HepG2 (cell line): ENCODE measurements at regions not wholly inside any gene's neighbourhood (a gene's known extent, or its start where the extent isn't known, plus 50 kb on each side); places are given as distances from the start of the nearest gene placed in this dataset.

Experiments used
- ATAC-seq: fragments of 200-7000 bp; cut with Tn5 transposase; 3 replicates; pipeline ENCODE4 v1.9.1; 2020; ENCODE audit warnings: mild to moderate bottlenecking, moderate library complexity
- BruUV-seq: library from RNA; stranded (reverse); fragments of 400-500 nt; replicated peaks from 2 replicates; lab custom pipeline; 2021; lab: Mats Ljungman, UMichigan
- CTCF ChIA-PET: fragments of 300-600 bp; formaldehyde crosslinking; extraction: SDS; loops from one replicate; lab custom pipeline; 2021; ENCODE audit warnings: low total read pairs, inconsistent platforms, low intra/inter-chr PET ratio; lab: Yijun Ruan, JAX
- POLR2A ChIA-PET: fragments of 350-600 bp; sonication (Branson Sonifier 250); formaldehyde crosslinking; loops from one replicate; lab custom pipeline; 2020; ENCODE audit warnings: antibody characterized with exemption, inconsistent platforms; lab: Yijun Ruan, JAX
- DNase-seq: peaks from one replicate; pipeline ENCODE4 v3.0.0-alpha.2; 2015; ENCODE audit warnings: low spot score
- FAIRE-seq: peaks from 3 replicates; lab custom pipeline; 2011; peaks lifted over from hg19 to GRCh38; lab: Jason Lieb, UNC
- H2AFZ ChIP-seq: one replicate; pipeline ENCODE4 v1.6.1; 2011; ENCODE audit warnings: low read length, inconsistent platforms
- H3K27ac ChIP-seq: fragments of 300-600 bp; 3 replicates; pipeline ENCODE4 v1.8.0; 2011; ENCODE audit warnings: mixed run types, mild to moderate bottlenecking, mixed read lengths, low read length, inconsistent platforms; ENCODE audit not compliant: insufficient read depth; ENCODE audit errors: extremely low read length
- H3K27me3 ChIP-seq, 2 experiments: fragments of 200-600 bp in 1 of 2; 2 replicates in 1 of 2; 3 replicates in 1 of 2; pipeline versions ENCODE4 v1.6.0 to v1.8.0; 2011; ENCODE audit warnings: low read length in 2 of 2, mild to moderate bottlenecking in 2 of 2, moderate library complexity in 2 of 2, inconsistent platforms in 1 of 2; ENCODE audit not compliant: insufficient read depth in 2 of 2, control insufficient read depth in 1 of 2
- H3K36me3 ChIP-seq, 2 experiments: fragments of 200-600 bp in 1 of 2; replicated peaks in 1 of 2; 2 replicates in 1 of 2; 3 replicates in 1 of 2; pipeline versions ENCODE4 v1.5.1 to v1.8.0; 2011; ENCODE audit warnings: low read length in 2 of 2, inconsistent platforms in 1 of 2; ENCODE audit not compliant: insufficient read depth in 2 of 2, control insufficient read depth in 1 of 2
- H3K4me1 ChIP-seq: 2 replicates; pipeline ENCODE4 v1.5.1; 2012; ENCODE audit warnings: low read length, inconsistent platforms; ENCODE audit not compliant: insufficient read depth
- H3K4me2 ChIP-seq: 2 replicates; pipeline ENCODE4 v1.6.0; 2011; ENCODE audit warnings: low read depth, low read length, inconsistent platforms
- H3K4me3 ChIP-seq, 3 experiments: fragments of 200-600 bp in 1 of 3; sonication (generic), shearing (Covaris generic) in 1 of 3; replicated peaks in 1 of 3; 2 replicates each; pipeline ENCODE4 v1.5.1; 2011 to 2016; ENCODE audit warnings: low read length in 3 of 3, inconsistent platforms in 2 of 3, low read depth in 2 of 3, mild to moderate bottlenecking in 2 of 3, control low read depth in 1 of 3, mixed read lengths in 1 of 3; ENCODE audit not compliant: insufficient read depth in 1 of 3
- H3K79me2 ChIP-seq: one replicate; pipeline ENCODE4 v1.6.1; 2011; ENCODE audit warnings: low read length, inconsistent platforms; ENCODE audit not compliant: insufficient read depth
- H3K9ac ChIP-seq: 2 replicates; pipeline ENCODE4 v1.6.0; 2011; ENCODE audit warnings: mild to moderate bottlenecking, low read depth, low read length, inconsistent platforms; ENCODE audit not compliant: insufficient read depth
- H3K9me3 ChIP-seq: 2 replicates; pipeline ENCODE4 v1.5.1; 2012; ENCODE audit warnings: mild to moderate bottlenecking, low read length
- H4K20me1 ChIP-seq: 2 replicates; pipeline ENCODE4 v1.6.0; 2011; ENCODE audit warnings: inconsistent platforms, mild to moderate bottlenecking, low read length, moderate library complexity; ENCODE audit not compliant: insufficient read depth
- HMG20B ChIP-seq: conservative IDR thresholded peaks from 2 replicates; pipeline ENCODE4 v1.6.1; 2016; ENCODE audit warnings: missing genetic modification reagents, missing compliant biosample characterization
- MAFK ChIP-seq, 2 experiments: IDR thresholded peaks in 1 of 2; conservative IDR thresholded peaks in 1 of 2; 2 replicates each; pipeline ENCODE4 v1.6.1; 2011; ENCODE audit warnings: improper control_type of control experiment in 2 of 2, low read length in 2 of 2
- NCOA2 ChIP-seq: sonication (generic); formaldehyde crosslinking; IDR thresholded peaks from 2 replicates; pipeline ENCODE4 v1.8.0; 2022; ENCODE audit warnings: inconsistent platforms
- PCBP2 ChIP-seq: fragments of 200-400 bp; formaldehyde crosslinking; optimal IDR thresholded peaks from 2 replicates; pipeline ENCODE3; 2018; ENCODE audit warnings: low read length, low read depth; ENCODE audit not compliant: poor library complexity, severe bottlenecking
- SALL2 ChIP-seq: sonication (generic); formaldehyde crosslinking; IDR thresholded peaks from 2 replicates; pipeline ENCODE4 v1.8.1; 2023; ENCODE audit warnings: mild to moderate bottlenecking, missing genetic modification reagents, inconsistent platforms
- SOX5 ChIP-seq: IDR thresholded peaks from 2 replicates; pipeline ENCODE4 v1.6.1; 2016; ENCODE audit warnings: borderline replicate concordance
- SRF ChIP-seq: IDR thresholded peaks from 2 replicates; pipeline ENCODE4 v1.6.1; 2011; ENCODE audit warnings: mild to moderate bottlenecking, low read depth, low read length, moderate library complexity
- THAP11 ChIP-seq: IDR thresholded peaks from 2 replicates; pipeline ENCODE4 v1.6.1; 2016; ENCODE audit warnings: missing biosample characterization, missing genetic modification reagents
- ZFAT ChIP-seq: sonication (generic); formaldehyde crosslinking; conservative IDR thresholded peaks from 2 replicates; pipeline ENCODE4 v1.8.1; 2023; ENCODE audit warnings: missing genetic modification reagents, inconsistent platforms
- ZNF337 ChIP-seq: sonication (generic); formaldehyde crosslinking; IDR thresholded peaks from 2 replicates; pipeline ENCODE4 v1.5.1; 2020; ENCODE audit warnings: missing genetic modification reagents, low read depth, mild to moderate bottlenecking, borderline replicate concordance
- ZNF496 ChIP-seq: sonication (generic); formaldehyde crosslinking; IDR thresholded peaks from 2 replicates; pipeline ENCODE4 v1.8.1; 2023; ENCODE audit warnings: mild to moderate bottlenecking, moderate library complexity, missing genetic modification reagents; ENCODE audit not compliant: insufficient replicate concordance
- ZNF530 ChIP-seq: sonication (generic); formaldehyde crosslinking; IDR thresholded peaks from 2 replicates; pipeline ENCODE4 v1.5.0; 2020; ENCODE audit warnings: low read depth, mild to moderate bottlenecking, missing genetic modification reagents
- ZNF543 ChIP-seq: sonication (generic); formaldehyde crosslinking; IDR thresholded peaks from 2 replicates; pipeline ENCODE4 v1.4.0; 2020; ENCODE audit warnings: mild to moderate bottlenecking, missing genetic modification reagents
- ZNF616 ChIP-seq: sonication (generic); formaldehyde crosslinking; IDR thresholded peaks from 2 replicates; pipeline ENCODE4 v1.5.0; 2020; ENCODE audit warnings: low read depth, mild to moderate bottlenecking, missing genetic modification reagents
- ZNF709 ChIP-seq: sonication (generic); formaldehyde crosslinking; IDR thresholded peaks from 2 replicates; pipeline ENCODE4 v1.5.0; 2020; ENCODE audit warnings: mild to moderate bottlenecking, missing genetic modification reagents
- WGBS: methylation state at CpG from one replicate; pipeline ENCODE4 v1.1.6; 2017; ENCODE audit warnings: low lambda C conversion rate; 5-methylcytosine and 5-hydroxymethylcytosine counted together
- in situ Hi-C: cut with HindIII; loops from 2 replicates; pipeline ENCODE4 v1.10.0; 2017; ENCODE audit warnings: low pct_unique_long_range_greater_than_20kb; ENCODE audit not compliant: extremely low pct_ligation_motif_present
- intact Hi-C: fragments of 100-400 bp; cut with micrococcal nuclease; formaldehyde crosslinking; loops from one replicate; pipeline ENCODE4 v1.10.0; 2022; ENCODE audit not compliant: unreplicated experiment
- TF ChIP-seq, protein P1 (sequence below): sonication (generic); formaldehyde crosslinking; IDR thresholded peaks from 2 replicates; pipeline ENCODE4 v1.4.0; 2020; ENCODE audit warnings: missing genetic modification reagents

DNA sequence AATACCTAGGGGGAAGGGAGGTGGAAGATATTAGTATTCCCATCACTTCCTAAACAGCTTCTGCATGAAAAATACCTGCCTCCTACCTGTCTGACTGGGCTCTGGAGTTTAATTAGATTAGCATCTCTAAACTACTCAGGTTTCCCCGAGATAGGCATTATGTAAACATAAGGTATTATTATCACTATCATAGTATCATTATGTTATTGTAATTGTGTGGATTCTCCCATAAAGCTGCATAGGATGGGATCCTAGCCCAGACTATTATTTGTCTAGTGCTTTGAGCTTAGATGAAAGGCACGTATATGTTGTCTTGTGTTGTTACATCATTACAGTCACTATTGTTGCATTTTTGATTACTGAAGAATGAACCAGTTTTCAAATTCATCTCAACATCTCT, 115.2 kb upstream of the SOX21 start:
- CTCF ChIA-PET = no interaction called here
- ATAC-seq = no peak
- POLR2A ChIA-PET = no interaction called here
- intact Hi-C loops = no loop called here
- no peak overlapping the region for H3K9ac ChIP-seq
- no peaks in the 10 kb centered on the region for H3K9me3 ChIP-seq
- no peak for FAIRE-seq
- H3K27me3 ChIP-seq = peaks cover 0 to 26% of the 10 kb centered on the region in 2 experiments; a peak in 3 of 5 replicates
- 3% methylated on average over 2 of the region's 2 CpGs for WGBS
- no peaks in the 10 kb centered on the region for H4K20me1 ChIP-seq
- no peak overlapping the region for H3K4me2 ChIP-seq
- H2AFZ ChIP-seq = no peak overlapping the region
- in situ Hi-C loops = no loop called here
- H3K4me3 ChIP-seq = no peak overlapping the region
- no TSS peak for BruUV-seq
- no peak overlapping the region for H3K27ac ChIP-seq
- H3K36me3 ChIP-seq = no peaks in the 10 kb centered on the region
- H3K79me2 ChIP-seq = no peaks in the 10 kb centered on the region
- no peaks in the 10 kb centered on the region for H3K4me1 ChIP-seq
- TF ChIP-seq, protein P1, sequence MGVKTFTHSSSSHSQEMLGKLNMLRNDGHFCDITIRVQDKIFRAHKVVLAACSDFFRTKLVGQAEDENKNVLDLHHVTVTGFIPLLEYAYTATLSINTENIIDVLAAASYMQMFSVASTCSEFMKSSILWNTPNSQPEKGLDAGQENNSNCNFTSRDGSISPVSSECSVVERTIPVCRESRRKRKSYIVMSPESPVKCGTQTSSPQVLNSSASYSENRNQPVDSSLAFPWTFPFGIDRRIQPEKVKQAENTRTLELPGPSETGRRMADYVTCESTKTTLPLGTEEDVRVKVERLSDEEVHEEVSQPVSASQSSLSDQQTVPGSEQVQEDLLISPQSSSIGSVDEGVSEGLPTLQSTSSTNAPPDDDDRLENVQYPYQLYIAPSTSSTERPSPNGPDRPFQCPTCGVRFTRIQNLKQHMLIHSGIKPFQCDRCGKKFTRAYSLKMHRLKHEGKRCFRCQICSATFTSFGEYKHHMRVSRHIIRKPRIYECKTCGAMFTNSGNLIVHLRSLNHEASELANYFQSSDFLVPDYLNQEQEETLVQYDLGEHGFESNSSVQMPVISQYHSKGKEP (CRISPR knock-in tag) = no peak
- TF ChIP-seq ZNF709 = no peak
- TF ChIP-seq ZNF496 = no peak
- no peak for TF ChIP-seq PCBP2
- no peak for TF ChIP-seq ZNF530
- TF ChIP-seq MAFK (conservative IDR thresholded peaks at IDR 0.05 in 1 of 2, IDR thresholded peaks at IDR 0.05 in 1 of 2; ENCODE audit: low read length in 2 of 2) = no peak
- TF ChIP-seq THAP11 (CRISPR knock-in tag) = no peak
- no peak for TF ChIP-seq SALL2 (CRISPR knock-in tag)
- no peak for TF ChIP-seq SOX5
- TF ChIP-seq HMG20B = no peak
- TF ChIP-seq ZNF337 (CRISPR knock-in tag) = no peak
- no peak for TF ChIP-seq ZNF543 (CRISPR knock-in tag)
- no peak for TF ChIP-seq SRF
- TF ChIP-seq ZNF616 (CRISPR knock-in tag) = no peak
- TF ChIP-seq NCOA2 (CRISPR knock-in tag) = no peak
- no peak for TF ChIP-seq ZFAT (CRISPR knock-in tag)
- no peak for DNase-seq
